ENCODE measurements at regions not wholly inside any gene's neighbourhood (a gene's known extent, or its start where the extent isn't known, plus 50 kb on each side); places are given as distances from the start of the nearest gene placed in this dataset.

- no peak for TF ChIP-seq POLR2A (IDR thresholded peaks at IDR 0.05)
- TF ChIP-seq, protein P1, sequence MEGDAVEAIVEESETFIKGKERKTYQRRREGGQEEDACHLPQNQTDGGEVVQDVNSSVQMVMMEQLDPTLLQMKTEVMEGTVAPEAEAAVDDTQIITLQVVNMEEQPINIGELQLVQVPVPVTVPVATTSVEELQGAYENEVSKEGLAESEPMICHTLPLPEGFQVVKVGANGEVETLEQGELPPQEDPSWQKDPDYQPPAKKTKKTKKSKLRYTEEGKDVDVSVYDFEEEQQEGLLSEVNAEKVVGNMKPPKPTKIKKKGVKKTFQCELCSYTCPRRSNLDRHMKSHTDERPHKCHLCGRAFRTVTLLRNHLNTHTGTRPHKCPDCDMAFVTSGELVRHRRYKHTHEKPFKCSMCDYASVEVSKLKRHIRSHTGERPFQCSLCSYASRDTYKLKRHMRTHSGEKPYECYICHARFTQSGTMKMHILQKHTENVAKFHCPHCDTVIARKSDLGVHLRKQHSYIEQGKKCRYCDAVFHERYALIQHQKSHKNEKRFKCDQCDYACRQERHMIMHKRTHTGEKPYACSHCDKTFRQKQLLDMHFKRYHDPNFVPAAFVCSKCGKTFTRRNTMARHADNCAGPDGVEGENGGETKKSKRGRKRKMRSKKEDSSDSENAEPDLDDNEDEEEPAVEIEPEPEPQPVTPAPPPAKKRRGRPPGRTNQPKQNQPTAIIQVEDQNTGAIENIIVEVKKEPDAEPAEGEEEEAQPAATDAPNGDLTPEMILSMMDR (IDR thresholded peaks at IDR 0.05), result no peak
- no peak for TF ChIP-seq POLR2AphosphoS5 (IDR thresholded peaks at IDR 0.05)
Measured at GRCh38 chr14:81936348-81936747, 402.7 kb upstream of the SEL1L start.

All from transverse colon (tissue), 4 donors.